GM12875 (cell line): ENCODE measurements at regions not wholly inside any gene's neighbourhood (a gene's known extent, or its start where the extent isn't known, plus 50 kb on each side); places are given as distances from the start of the nearest gene placed in this dataset.

Experiments
- H3K4me3 ChIP-seq: one replicate; pipeline ENCODE4 v1.5.1; 2011; ENCODE audit warnings: low read depth, low read length, control low read depth
- CTCF ChIP-seq: IDR thresholded peaks from 2 replicates; pipeline ENCODE4 v1.5.1; 2011; ENCODE audit warnings: low read depth, mild to moderate bottlenecking, control low read depth, inconsistent platforms, low read length, moderate library complexity, borderline replicate concordance; ENCODE audit not compliant: insufficient read depth

GRCh38 chr2:236905976-236906375 lies 179.7 kb upstream of the COPS8 start:
- TF ChIP-seq CTCF = no peak

GRCh38 chr2:236908439-236909192 lies 177.1 kb upstream of the COPS8 start:
- no peak for TF ChIP-seq CTCF
- no peak overlapping the region for H3K4me3 ChIP-seq

More at GRCh38 chr2:236905976-236906375, 179.7 kb upstream of the COPS8 start:
- no peak overlapping the region for H3K4me3 ChIP-seq

GRCh38 chr2:236909193-236909504 lies 176.5 kb upstream of the COPS8 start:
- no peak overlapping the region for H3K4me3 ChIP-seq
- TF ChIP-seq CTCF = no peak

- no peak for TF ChIP-seq CTCF
- no peak overlapping the region for H3K4me3 ChIP-seq
These were observed 175.9 kb upstream of the COPS8 start for GRCh38 chr2:236909802-236910201.

- H3K4me3 ChIP-seq = no peak overlapping the region
These were observed 174.8 kb upstream of the COPS8 start for GRCh38 chr2:236910781-236911495.

GRCh38 chr2:236912326-236913120 lies 173.2 kb upstream of the COPS8 start:
- no peak for TF ChIP-seq CTCF
- no peak overlapping the region for H3K4me3 ChIP-seq

More at GRCh38 chr2:236910781-236911495, 174.8 kb upstream of the COPS8 start:
- TF ChIP-seq CTCF = no peak
